ENCODE measurements at regions not wholly inside any gene's neighbourhood (a gene's known extent, or its start where the extent isn't known, plus 50 kb on each side); places are given as distances from the start of the nearest gene placed in this dataset.
"Not testable (repeated sequence)": the region's sequence is repeated elsewhere in the genome, so short reads cannot be mapped to it uniquely, and the experiment has no call there.

DNA sequence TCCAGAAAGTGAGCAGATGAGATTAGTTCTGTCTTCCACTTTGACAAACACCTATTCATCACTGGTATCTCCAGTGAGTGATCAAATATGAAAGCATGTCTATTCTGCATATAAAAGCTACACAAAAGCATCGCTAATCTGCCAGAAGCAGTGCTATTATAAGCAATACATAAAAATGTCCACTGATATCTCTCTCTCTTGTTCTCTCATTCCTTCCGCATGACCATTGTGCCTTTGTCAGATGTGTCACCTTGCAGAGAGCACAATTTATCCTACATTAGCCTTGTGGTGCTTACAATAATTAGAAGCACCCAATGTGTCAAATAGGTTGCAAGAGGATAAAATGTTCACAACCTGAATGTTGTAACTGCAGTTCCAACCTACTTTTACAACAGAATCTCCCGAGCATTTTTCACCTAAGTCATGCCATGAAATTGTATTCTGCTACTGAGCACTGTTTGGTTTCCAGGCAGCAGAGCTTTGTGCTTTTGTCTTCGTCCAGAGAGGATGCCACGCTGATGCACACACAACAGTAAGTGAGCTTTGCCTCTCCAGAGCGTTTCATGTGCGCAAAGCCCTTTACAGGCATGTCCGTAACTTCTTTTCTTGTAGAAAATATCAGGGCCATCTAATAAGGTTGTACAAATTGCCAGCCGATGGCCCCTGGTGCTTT lies 198.7 kb upstream of the PLD5 start:
- no peak for DNase-seq

DNA sequence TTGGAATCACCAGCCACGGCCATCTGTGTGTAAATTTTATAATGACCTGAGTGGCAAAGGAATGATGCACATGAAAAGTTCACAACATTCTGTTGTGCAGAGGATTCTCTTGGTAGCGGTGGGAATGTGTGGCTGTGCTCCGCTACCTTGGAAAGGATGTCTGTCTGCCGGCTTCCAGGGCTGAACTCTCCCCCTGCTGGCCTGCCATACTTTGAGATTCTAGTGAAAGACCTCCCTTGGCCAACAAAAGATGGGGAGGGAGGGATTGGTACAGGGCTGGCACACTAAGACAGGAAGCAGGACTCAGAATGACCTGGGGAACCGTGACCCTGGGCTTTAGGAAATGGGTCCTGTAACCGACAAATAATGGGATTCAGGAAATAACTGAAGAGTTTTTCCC lies 194.5 kb upstream of the PLD5 start:
- DNase-seq, result no peak

DNA sequence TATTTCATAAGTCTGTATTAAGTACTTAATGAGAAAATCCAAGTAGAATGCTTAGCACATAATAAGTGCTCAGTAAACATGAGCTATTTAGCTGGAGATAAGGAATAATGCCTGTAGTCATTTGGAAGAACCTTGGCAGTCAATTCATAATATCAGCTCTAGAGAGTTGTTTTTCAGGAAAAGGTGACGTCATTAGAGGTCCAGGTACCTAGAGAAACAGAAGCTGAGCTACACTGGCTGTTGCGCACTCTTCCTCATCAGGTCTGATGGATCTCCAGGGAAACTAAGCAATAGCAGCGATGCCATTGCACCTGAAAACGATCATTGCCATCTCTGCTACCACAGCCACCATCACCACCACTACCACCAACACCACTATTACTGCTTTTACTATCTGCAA lies 187.8 kb upstream of the PLD5 start:
- DNase-seq, result no peak

DNA sequence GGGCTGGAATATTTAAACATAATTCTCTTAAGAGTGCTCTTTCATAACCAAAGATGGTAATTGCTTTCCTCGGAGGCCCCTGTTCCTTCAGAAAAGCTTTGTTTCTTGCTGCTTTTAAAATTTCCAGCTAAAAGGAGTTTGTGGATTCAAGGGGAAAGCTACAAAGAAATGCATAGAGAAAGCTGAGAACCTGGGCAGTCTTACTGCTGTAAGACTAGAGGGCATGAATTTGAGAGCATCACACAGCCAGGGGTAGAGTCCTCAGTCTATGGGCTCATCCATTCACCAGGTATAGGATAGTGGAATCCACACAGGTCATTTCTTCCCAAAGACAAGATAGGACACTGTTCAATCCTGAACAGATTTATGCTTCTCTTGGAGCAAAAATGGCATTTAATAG lies 186.3 kb upstream of the PLD5 start:
- DNase-seq, result no peak

DNA sequence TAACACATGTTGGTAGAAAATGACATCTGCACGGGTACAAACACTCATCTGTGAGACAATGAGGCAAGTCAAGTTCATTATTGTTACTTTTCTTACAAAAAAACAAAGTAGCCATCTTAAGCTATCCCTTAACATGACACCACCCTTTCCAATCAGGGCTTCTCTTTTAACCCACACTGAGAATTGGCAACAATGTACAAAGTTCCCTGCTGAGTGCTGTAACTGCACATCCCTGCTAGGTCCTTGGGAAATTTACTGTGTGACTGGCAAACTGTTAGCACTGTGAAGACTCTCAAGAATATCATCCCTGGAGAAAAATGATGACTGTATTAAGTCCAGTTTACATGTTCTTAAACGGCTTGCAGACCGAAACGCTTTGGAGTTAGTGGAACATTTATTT lies 185.8 kb upstream of the PLD5 start:
- no peak for DNase-seq

DNA sequence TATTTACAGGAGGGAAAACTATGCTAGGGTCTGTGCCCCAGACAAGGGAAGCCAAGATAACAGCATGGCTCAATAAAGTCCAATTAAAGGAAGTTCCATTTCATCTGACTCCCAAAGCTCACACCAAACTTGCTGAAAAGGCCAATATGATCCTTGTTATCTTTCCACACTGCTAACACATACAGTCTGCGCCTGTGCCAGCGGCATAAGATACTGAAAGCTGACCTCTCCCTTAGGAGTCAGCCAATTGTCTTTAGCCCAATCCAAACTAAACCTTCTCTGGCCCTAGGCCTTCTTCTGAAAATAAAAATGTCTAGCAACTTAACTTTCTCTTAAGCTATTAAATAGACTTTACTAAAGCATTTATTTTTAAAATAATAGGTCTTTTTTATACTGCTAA lies 179.0 kb upstream of the PLD5 start:
- DNase-seq, result no peak

DNA sequence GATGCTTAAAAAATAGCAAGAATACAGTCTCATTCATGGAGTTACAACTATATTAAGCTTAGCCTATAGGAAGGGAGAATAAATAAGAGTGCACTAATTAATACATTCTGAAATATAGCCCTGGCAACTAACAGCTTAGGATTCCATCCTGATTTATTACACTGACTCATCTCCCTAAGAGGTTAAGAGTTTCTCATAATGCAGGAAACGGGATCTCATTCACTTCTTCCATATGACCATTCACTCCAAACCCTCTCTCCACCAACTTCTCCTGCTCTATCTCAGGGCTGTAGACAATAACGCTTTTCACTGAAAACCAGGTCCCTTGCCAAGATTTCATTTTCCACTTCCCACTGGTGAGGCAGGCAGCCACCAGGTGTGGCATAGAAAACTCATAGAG lies 168.5 kb upstream of the PLD5 start:
- DNase-seq, result no peak

DNA sequence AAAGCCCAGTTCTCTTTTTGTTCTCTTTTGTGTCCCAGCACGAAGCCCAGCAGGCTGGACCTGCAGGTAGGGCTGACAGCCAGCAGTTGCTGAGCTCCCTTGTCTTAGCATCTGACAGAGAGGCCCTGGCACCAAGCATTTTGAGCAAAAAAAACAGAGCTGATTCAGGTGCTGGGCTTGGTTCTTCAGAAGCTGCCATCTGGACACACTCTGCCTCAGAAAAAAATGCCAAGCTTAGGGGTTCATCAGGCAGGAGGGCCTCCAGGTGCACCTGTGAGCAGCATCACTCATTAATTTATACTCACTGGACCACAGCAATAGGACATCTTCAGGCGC lies 167.1 kb upstream of the PLD5 start:
- DNase-seq, result no peak

DNA sequence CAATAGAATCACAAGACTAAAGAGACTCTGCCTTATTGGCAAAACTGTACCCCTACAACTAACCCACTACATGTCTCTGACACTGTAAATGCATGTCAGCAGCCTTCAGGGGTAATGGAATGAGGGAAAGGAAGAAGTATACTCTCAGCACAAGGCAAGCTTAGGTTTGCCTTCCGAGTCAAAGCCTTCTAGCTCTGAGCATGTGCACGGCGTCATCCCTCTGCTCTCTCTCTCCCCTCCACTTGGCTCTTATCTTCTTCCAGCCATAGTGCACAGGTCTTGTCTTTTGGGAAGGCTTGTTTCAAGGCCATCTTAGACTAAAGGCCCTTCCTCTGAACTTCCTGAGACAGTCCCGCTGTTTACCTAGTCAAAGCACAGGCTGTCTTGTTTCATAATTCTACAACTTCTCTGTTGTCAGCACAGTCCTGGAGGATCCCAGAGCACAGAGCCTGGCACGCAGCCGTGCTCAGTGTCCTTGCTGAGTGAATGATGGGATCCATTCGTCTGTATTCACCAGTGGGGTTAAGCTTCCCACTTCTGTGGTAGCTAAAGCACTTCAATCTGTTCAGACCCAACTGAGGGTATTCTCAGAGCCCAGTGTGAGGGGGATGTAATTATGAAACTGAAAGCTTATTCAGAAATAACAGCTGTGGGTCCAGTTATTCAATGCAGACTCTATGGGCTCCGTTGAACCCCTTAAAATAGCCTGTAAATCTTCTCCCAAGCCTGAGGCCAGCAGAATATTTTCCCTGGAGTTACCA lies 166.5 kb upstream of the PLD5 start:
- DNase-seq, result no peak

DNA sequence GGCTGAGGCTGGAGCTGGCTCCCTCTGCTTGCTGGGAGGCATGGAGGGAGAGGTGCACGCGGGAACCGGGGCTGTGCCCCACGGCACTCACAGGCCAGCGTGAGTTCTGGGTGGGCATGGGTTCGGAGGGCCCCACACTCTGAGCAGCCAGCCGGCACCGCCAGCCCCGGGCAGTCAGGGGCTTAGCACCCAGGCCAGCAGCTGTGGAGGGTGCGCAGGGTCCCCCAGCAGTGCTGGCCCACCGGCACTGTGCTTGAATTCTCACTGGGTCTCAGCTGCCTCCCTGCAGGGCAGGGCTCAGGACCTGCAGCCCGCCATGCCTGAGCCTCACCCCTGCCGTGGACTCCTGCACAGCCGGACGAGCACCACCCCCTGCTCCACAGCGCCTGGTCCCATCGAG lies 164.9 kb upstream of the PLD5 start:
- DNase-seq, result no peak

DNA sequence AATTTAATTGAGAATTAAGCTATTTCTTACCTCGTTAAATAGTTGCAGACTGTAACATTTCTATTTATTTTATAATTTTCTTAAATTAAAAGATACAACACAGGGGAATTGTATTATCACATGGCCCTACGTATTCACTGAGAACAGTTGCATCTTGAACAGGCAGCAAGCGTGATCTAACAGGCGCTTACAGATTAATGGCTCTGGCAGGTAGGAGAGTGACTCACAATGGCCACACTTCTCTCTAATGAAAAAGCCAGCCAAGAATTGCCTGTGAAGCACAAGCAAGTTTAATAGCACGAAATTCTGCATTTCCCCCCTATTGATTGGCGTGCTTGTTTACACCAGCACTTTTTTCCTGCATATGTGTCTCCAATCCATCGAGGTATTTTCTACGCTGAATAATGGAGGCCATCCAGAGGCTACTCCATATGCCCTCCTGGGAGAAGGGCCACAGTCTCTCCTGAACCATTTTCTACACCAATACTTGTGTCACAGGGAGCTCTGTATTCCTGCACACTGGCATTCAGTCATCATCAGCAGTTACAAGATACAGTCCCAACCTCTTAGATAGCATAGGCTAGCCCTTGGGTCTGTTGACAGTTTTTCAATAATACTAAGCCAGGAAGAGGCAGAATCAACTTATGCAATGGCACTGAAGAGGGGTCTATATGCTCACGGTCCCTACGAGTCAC lies 150.6 kb upstream of the PLD5 start:
- no peak for DNase-seq

DNA sequence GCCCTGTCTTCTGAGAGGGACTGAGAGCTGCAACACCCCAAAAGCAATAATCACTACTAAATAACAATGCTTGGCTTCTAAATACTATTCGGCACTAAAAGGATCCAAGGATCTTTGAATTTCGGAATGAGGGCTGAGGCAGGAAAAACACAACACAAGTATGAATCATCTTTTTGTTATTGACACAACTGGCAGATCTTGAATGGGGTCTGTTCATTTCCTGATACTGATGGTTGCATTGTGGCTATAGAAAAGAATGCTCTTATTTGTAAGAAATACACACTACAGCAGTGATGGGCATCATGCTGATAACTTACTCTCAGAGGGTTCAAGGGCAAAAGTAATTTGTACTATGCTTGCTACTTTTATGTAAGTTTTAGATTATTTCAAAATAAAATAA lies 149.2 kb upstream of the PLD5 start:
- DNase-seq, result no peak

DNA sequence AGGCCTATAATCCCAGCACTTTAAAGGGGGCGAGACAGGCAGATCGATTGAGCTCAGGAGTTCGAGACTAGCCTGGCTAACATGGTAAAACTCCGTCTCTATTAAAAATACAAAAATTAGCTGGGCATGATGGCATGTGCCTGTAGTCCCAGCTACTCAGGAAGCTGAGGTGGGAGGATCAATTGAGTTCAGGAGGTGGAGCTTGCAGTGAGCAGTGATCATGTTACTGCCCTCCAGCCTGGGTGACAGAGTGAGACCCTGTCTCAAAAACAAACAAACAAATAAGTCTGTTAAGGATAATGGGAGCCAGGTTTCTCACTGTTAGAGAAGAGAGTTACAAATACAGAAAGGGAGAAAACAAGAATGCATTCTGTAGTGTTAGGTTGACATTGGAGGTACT lies 148.7 kb upstream of the PLD5 start:
- DNase-seq, result not testable (repeated sequence)

DNA sequence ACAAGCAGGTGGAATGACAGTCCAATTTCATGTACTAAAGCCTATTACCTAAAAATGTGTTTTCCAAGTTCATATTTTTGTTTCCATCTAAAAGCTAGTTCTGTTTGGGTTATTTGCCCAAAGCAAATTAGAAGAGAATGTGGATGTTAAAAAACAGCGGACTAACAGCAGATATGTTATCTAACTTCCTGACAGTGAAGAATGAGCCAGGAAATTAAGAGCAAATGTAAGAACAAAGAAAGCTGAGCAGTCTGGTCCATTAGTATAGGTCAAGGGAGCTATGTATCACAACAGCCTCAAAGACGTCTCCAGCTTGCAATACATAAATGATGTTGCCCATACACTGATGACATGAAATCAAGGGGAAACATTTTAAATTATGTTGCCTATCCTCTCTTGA lies 145.5 kb upstream of the PLD5 start:
- no peak for DNase-seq

DNA sequence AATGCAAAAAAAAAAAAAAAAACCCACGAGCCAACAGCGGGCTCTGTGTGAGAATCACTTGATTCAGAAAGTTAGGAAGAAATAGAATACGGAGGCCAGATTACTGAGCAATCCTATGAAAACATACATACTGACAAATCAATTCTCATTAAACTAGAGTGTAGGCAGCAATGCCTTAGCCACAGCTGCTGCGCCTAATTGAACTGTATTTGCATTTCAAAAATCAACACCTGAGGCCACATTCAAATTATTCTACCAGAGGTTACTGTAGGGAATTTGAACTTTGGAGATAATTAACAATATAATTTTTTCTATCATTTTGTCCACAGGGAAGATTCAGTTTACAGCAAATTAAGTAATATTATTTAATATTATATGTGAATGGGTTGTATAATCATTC lies 138.4 kb upstream of the PLD5 start:
- DNase-seq, result no peak

DNA sequence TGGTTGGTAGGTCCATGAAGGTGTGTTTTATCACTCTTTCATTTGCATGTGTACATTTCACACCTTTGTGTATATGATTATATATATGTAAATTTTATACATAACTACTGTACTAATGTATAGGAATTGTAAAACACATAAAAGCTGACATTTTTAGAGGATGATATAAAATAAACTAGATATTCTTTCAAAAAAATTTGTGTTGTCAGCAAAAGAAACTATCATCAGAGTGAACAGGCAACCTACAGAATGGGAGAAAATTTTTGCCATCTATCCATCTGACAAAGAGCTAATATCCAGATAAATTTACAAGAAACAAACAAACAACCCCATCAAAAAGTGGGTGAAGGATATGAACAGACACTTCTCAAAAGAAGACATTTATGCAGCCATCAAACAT lies 129.3 kb upstream of the PLD5 start:
- not testable (repeated sequence) for DNase-seq

DNA sequence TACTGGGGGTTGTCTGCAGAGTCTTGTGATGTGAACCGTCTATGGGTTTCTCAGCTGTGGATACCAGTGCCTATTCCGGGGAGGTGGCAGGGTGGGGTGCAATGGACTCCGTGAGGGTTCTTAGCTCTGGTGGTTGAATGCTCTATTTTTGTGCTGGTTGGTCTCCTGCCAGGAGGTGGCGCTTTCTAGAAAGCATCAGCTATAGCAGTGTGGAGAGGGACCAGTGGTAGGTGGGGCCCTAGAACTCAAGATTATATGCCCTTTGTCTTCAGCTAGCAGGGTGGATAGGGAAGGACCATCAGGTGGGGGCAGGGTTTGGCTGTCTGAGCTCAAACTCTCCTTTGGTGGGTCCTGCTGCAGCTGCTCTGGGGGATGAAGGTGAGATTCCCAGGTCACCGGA lies 127.3 kb upstream of the PLD5 start:
- DNase-seq, result peak; percentile 24

DNA sequence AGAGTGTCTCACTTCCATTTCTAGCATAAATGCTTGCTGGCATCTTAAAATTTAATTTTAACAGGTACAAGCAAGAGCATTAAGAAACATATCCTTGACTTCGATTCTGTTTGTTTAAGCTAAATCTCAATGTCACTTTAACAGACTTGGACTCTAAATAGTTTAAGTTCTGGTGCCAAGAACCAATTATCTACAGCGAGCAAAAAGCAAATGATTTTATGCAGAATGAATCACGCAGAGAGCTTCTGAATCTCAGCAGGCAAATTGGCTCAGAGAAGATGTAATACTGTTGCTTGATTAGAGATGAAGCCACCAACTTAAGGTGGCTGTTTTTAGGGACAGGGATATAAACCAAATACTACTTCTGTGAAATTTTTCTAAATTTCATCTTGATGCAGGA lies 117.0 kb upstream of the PLD5 start:
- DNase-seq, result no peak

DNA sequence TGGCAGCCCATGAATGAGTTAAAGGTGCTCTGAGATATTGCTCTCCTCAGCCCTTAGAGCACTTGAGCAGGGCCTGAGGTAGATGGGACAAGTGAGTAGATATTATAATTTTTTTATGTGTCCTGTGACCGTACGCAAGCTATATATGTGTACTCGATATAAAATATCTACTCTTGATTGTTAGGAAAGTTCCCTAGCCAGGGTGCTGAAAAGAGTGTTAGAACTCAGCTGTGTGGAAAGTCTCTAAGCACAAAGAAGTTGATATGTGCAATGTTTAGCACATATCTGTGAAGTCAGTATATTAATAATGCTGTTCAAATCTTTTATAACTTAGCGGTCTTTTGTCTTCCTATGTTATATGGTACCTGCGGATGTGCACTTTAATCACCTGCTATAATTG lies 114.6 kb upstream of the PLD5 start:
- no peak for DNase-seq

DNA sequence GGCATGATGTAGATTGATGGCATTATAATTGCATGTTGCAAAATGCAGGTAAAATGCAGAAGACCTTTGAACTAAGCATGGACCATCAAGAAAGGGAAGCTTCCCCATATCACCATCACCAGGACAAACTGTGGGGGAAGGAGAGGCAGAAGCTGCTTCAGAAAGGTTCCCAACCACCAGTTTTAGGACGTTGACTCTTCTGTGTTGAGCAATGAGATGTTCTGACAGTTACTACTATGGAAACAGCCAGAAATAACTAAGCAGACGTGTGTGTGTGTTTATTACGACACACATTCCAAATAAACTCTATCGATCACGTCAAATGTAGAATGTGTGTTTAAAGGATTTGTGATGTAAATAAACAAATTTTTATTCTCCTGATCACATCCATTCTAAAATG lies 110.2 kb upstream of the PLD5 start:
- no peak for DNase-seq

DNA sequence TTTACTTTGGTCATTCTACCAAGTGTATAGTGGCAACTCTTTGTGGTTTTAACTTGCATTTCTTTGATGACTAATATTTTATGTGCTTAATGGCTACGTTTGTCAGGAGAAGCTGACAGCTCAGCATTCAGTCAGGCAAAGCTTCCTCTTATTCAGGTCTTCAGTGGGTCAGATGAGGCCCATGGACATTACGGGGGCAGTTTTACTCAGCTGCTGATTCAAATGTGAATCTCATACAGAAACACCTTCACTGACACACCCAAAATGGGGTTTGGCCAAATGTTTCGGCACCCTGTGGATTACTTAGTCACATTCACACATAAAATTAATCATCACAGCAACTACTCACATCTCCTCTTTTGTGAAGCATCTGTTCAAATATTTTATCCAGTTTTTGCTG lies 104.9 kb upstream of the PLD5 start:
- no peak for DNase-seq

DNA sequence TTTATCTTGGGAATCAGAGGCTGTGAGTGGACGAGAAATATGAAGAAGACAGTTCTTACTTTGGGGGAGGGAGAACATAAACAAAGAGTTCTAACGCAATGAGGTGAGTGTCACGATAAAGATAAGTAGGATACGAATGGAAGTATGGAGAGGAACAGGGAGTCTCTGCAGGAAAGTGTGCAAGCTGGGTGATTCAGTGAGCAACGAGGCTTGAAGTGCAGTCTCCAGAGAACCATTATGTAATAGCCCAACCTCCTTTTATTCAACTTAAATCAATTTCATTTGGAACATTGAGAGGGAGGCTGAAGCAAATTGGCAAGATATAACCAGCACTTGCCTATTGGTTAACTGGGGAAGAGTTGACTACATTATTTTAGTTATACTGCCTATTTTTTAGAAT lies 99.3 kb upstream of the PLD5 start:
- DNase-seq, result no peak

DNA sequence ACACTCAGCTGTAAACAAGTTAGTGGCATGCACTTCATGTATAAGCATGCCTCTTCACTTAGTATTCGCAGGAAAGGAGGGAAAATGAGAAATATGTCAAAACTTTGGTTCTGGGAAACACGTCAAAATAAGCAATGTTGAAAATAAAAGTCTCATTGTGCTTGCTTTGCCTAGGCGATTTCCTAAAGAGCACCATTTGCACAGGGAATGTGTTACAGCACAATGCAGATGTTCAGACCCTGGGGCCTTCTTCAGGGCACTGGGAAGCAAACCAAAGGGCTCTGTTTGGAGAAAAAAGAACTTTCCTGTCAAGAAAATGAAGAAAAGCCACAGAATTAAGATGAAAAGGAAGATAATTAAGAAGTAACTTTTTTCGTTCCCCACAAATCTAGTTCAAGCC lies 98.6 kb upstream of the PLD5 start:
- no peak for DNase-seq

DNA sequence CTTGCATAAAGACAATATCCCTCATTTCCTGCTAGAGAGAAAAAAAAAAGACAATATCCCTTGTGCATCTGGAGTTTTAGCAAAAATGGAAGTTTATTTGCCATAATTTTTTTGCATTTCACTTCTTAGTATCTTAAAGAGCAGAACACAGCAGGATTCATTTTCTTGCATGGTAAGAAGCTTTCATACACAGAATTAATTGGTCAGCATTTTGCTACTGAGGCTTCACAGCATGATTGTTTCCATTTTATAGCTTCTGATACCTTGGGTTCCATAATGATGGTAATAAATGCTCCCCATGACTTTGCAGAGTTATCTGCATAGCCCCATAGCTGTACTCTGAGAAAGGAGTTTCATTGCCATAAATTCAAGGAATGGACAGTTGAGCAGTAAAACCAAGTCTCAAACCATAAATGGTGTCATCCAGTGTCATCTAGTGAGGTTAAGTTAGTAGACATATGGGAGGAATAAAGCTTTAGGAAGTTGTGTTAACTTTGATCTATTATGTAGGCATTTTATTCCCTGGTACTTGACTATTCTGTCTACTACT lies 88.8 kb upstream of the PLD5 start:
- DNase-seq, result no peak

All from NCI-H82 (cell line).